Stimulated activated memory B cell treated with anti-CD40 and anti-IgM and Interleukin-4, amounts not matched to agents 10 μg/mL and 1 μg/mL and 100 μg/mL, for 72 hours (primary cell): ENCODE measurements at regions not wholly inside any gene's neighbourhood (a gene's known extent, or its start where the extent isn't known, plus 50 kb on each side); places are given as distances from the start of the nearest gene placed in this dataset.

Experiments
- ATAC-seq: fragments of 150-1000 bp; cut with Tn5 transposase; 2 replicates; pipeline ENCODE4 v1.10.0; 2021
- H3K27ac Mint-ChIP-seq: one replicate; pipeline ENCODE4 v1.8.0; 2022; ENCODE audit warnings: mild to moderate bottlenecking, mixed read lengths
- H3K27me3 Mint-ChIP-seq: one replicate; pipeline ENCODE4 v1.8.0; 2022; ENCODE audit warnings: mixed read lengths
- H3K36me3 Mint-ChIP-seq: one replicate; pipeline ENCODE4 v1.8.0; 2022; ENCODE audit warnings: mixed read lengths
- H3K4me1 Mint-ChIP-seq: one replicate; pipeline ENCODE4 v1.8.0; 2022; ENCODE audit warnings: mixed read lengths
- H3K4me3 Mint-ChIP-seq: one replicate; pipeline ENCODE4 v1.8.0; 2022; ENCODE audit warnings: mild to moderate bottlenecking, moderate library complexity, mixed read lengths
- H3K9me3 Mint-ChIP-seq: one replicate; pipeline ENCODE4 v1.8.0; 2022; ENCODE audit warnings: mixed read lengths

- peaks cover 13% of the 10 kb centered on the region for H3K9me3 Mint-ChIP-seq
- no peak overlapping the region for H3K27ac Mint-ChIP-seq
- no peaks in the 10 kb centered on the region for H3K27me3 Mint-ChIP-seq
- H3K36me3 Mint-ChIP-seq = no peaks in the 10 kb centered on the region
- no peak overlapping the region for H3K4me3 Mint-ChIP-seq
- no peak for ATAC-seq
- H3K4me1 Mint-ChIP-seq = no peaks in the 10 kb centered on the region
Observed at GRCh38 chr19:28501976-28502375, 711.0 kb downstream of the UQCRFS1 start.

- H3K4me1 Mint-ChIP-seq = no peaks in the 10 kb centered on the region
- ATAC-seq = no peak
- no peaks in the 10 kb centered on the region for H3K36me3 Mint-ChIP-seq
- H3K9me3 Mint-ChIP-seq = peaks cover 13% of the 10 kb centered on the region
- no peak overlapping the region for H3K4me3 Mint-ChIP-seq
- H3K27me3 Mint-ChIP-seq = no peaks in the 10 kb centered on the region
- no peak overlapping the region for H3K27ac Mint-ChIP-seq
Observed at GRCh38 chr19:28500982-28501630, 711.8 kb downstream of the UQCRFS1 start.

- no peaks in the 10 kb centered on the region for H3K27me3 Mint-ChIP-seq
- no peaks in the 10 kb centered on the region for H3K4me1 Mint-ChIP-seq
- no peak overlapping the region for H3K4me3 Mint-ChIP-seq
- no peak for ATAC-seq
- H3K27ac Mint-ChIP-seq = no peak overlapping the region
- H3K36me3 Mint-ChIP-seq = no peaks in the 10 kb centered on the region
- peaks cover 13% of the 10 kb centered on the region for H3K9me3 Mint-ChIP-seq
Observed at GRCh38 chr19:28500296-28500695, 712.7 kb downstream of the UQCRFS1 start.

GRCh38 chr19:28498404-28498976 lies 714.5 kb downstream of the UQCRFS1 start:
- Mint-ChIP-seq H3K27me3 (no peaks in the 10 kb centered on the region), H3K27ac (no peak overlapping the region), H3K36me3 (no peaks in the 10 kb centered on the region), H3K9me3 (peaks cover 11% of the 10 kb centered on the region), H3K4me1 (no peaks in the 10 kb centered on the region), H3K4me3 (no peak overlapping the region)
- no peak for ATAC-seq

- H3K9me3 Mint-ChIP-seq = peaks cover 11% of the 10 kb centered on the region
- no peaks in the 10 kb centered on the region for H3K36me3 Mint-ChIP-seq
- no peaks in the 10 kb centered on the region for H3K27me3 Mint-ChIP-seq
- no peak overlapping the region for H3K27ac Mint-ChIP-seq
- no peak overlapping the region for H3K4me3 Mint-ChIP-seq
- no peak for ATAC-seq
- no peaks in the 10 kb centered on the region for H3K4me1 Mint-ChIP-seq
Observed at GRCh38 chr19:28497887-28498286, 715.1 kb downstream of the UQCRFS1 start.

- Mint-ChIP-seq H3K27ac (no peak overlapping the region), H3K4me3 (no peak overlapping the region), H3K27me3 (no peaks in the 10 kb centered on the region), H3K4me1 (no peaks in the 10 kb centered on the region), H3K9me3 (peaks cover 16% of the 10 kb centered on the region), H3K36me3 (no peaks in the 10 kb centered on the region)
- ATAC-seq = no peak
Observed at GRCh38 chr19:28497137-28497536, 715.8 kb downstream of the UQCRFS1 start.

GRCh38 chr19:28495046-28495445 lies 717.9 kb downstream of the UQCRFS1 start:
- H3K27ac Mint-ChIP-seq = no peak overlapping the region

GRCh38 chr19:28494461-28494860 lies 718.5 kb downstream of the UQCRFS1 start:
- no peaks in the 10 kb centered on the region for H3K4me1 Mint-ChIP-seq
- no peak overlapping the region for H3K4me3 Mint-ChIP-seq
- peaks cover 13% of the 10 kb centered on the region for H3K9me3 Mint-ChIP-seq
- H3K27me3 Mint-ChIP-seq = no peaks in the 10 kb centered on the region
- no peaks in the 10 kb centered on the region for H3K36me3 Mint-ChIP-seq
- no peak for ATAC-seq
- H3K27ac Mint-ChIP-seq = no peak overlapping the region

More at GRCh38 chr19:28495046-28495445, 717.9 kb downstream of the UQCRFS1 start:
- Mint-ChIP-seq H3K36me3 (no peaks in the 10 kb centered on the region), H3K4me1 (no peaks in the 10 kb centered on the region), H3K9me3 (peaks cover 13% of the 10 kb centered on the region), H3K4me3 (no peak overlapping the region), H3K27me3 (no peaks in the 10 kb centered on the region)
- ATAC-seq = no peak

GRCh38 chr19:28493884-28494283 lies 719.1 kb downstream of the UQCRFS1 start:
- H3K9me3 Mint-ChIP-seq = peaks cover 13% of the 10 kb centered on the region
- H3K4me3 Mint-ChIP-seq = no peak overlapping the region
- H3K27ac Mint-ChIP-seq = no peak overlapping the region
- H3K27me3 Mint-ChIP-seq = no peaks in the 10 kb centered on the region
- no peaks in the 10 kb centered on the region for H3K4me1 Mint-ChIP-seq
- ATAC-seq = no peak
- H3K36me3 Mint-ChIP-seq = no peaks in the 10 kb centered on the region

- Mint-ChIP-seq H3K36me3 (no peaks in the 10 kb centered on the region), H3K27ac (no peak overlapping the region), H3K9me3 (peaks cover 9% of the 10 kb centered on the region), H3K27me3 (no peaks in the 10 kb centered on the region), H3K4me3 (no peak overlapping the region), H3K4me1 (no peaks in the 10 kb centered on the region)
- no peak for ATAC-seq
Observed at GRCh38 chr19:28492621-28493020, 720.3 kb downstream of the UQCRFS1 start.

- no peaks in the 10 kb centered on the region for H3K4me1 Mint-ChIP-seq
- no peak overlapping the region for H3K4me3 Mint-ChIP-seq
- no peaks in the 10 kb centered on the region for H3K36me3 Mint-ChIP-seq
- H3K27ac Mint-ChIP-seq = no peak overlapping the region
- ATAC-seq = no peak
- H3K9me3 Mint-ChIP-seq = peaks cover 8% of the 10 kb centered on the region
- no peaks in the 10 kb centered on the region for H3K27me3 Mint-ChIP-seq
Observed at GRCh38 chr19:28492201-28492600, 720.8 kb downstream of the UQCRFS1 start.

- H3K9me3 Mint-ChIP-seq = peaks cover 8% of the 10 kb centered on the region
- no peaks in the 10 kb centered on the region for H3K36me3 Mint-ChIP-seq
- H3K27ac Mint-ChIP-seq = no peak overlapping the region
- no peak overlapping the region for H3K4me3 Mint-ChIP-seq
- no peaks in the 10 kb centered on the region for H3K27me3 Mint-ChIP-seq
- H3K4me1 Mint-ChIP-seq = no peaks in the 10 kb centered on the region
- no peak for ATAC-seq
Observed at GRCh38 chr19:28489776-28490175, 723.2 kb downstream of the UQCRFS1 start.

GRCh38 chr19:28489126-28489660 lies 723.8 kb downstream of the UQCRFS1 start:
- H3K4me1 Mint-ChIP-seq = no peaks in the 10 kb centered on the region
- H3K36me3 Mint-ChIP-seq = no peaks in the 10 kb centered on the region
- no peak overlapping the region for H3K4me3 Mint-ChIP-seq
- H3K9me3 Mint-ChIP-seq = peaks cover 8% of the 10 kb centered on the region
- ATAC-seq = no peak
- H3K27me3 Mint-ChIP-seq = no peaks in the 10 kb centered on the region
- no peak overlapping the region for H3K27ac Mint-ChIP-seq

GRCh38 chr19:28487999-28488398 lies 725.0 kb downstream of the UQCRFS1 start:
- no peak for ATAC-seq
- H3K36me3 Mint-ChIP-seq = no peaks in the 10 kb centered on the region
- H3K27ac Mint-ChIP-seq = no peak overlapping the region
- peaks cover 11% of the 10 kb centered on the region for H3K9me3 Mint-ChIP-seq
- no peaks in the 10 kb centered on the region for H3K4me1 Mint-ChIP-seq
- H3K4me3 Mint-ChIP-seq = no peak overlapping the region
- H3K27me3 Mint-ChIP-seq = no peaks in the 10 kb centered on the region

- peaks cover 6% of the 10 kb centered on the region for H3K9me3 Mint-ChIP-seq
- no peaks in the 10 kb centered on the region for H3K27me3 Mint-ChIP-seq
- H3K36me3 Mint-ChIP-seq = no peaks in the 10 kb centered on the region
- ATAC-seq = no peak
- no peak overlapping the region for H3K4me3 Mint-ChIP-seq
- H3K27ac Mint-ChIP-seq = no peak overlapping the region
- no peaks in the 10 kb centered on the region for H3K4me1 Mint-ChIP-seq
Observed at GRCh38 chr19:28486926-28487325, 726.0 kb downstream of the UQCRFS1 start.

GRCh38 chr19:28486473-28486872 lies 726.5 kb downstream of the UQCRFS1 start:
- Mint-ChIP-seq H3K4me3 (no peak overlapping the region), H3K27ac (no peak overlapping the region), H3K9me3 (peaks cover 3% of the 10 kb centered on the region), H3K4me1 (no peaks in the 10 kb centered on the region), H3K36me3 (no peaks in the 10 kb centered on the region), H3K27me3 (no peaks in the 10 kb centered on the region)
- ATAC-seq = no peak
